ENCODE measurements at regions not wholly inside any gene's neighbourhood (a gene's known extent, or its start where the extent isn't known, plus 50 kb on each side); places are given as distances from the start of the nearest gene placed in this dataset.

DNA sequence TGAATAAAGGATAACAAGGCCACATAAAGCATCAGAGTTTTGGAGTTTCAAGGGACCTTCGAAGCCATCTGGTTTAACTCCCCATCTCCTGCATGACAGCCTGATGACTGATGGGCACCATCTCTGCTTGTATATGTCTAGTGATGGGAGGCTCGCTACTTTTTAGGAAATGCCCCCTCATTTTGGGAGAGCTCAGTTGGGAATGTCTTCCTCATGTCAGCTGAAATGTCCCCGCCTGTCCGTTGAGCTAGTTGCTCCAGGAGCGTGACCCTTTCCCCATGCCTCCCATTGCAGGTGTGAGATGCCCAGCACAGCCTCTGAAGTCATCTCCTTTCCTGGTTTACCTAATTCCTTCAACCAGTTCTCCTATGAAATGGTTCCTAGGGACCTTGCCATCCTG, 69.6 kb upstream of the CAPRIN2 start:
- ChIA-PET POLR2A (no interaction called here), CTCF (interaction anchor here (1.4 kb wide), 1 partner anchor 16 kb away, joined by 3 read pairs; no protein-coding TSS in a partner anchor)
- no peak overlapping the region for H3K4me3 ChIP-seq (ENCODE audit: low read depth, low read length)
- H3K9me3 ChIP-seq (ENCODE audit: control insufficient read depth, insufficient read depth, low read length) = no peaks in the 10 kb centered on the region; the same call in 1 of the 2 replicates
- H3K27me3 ChIP-seq (ENCODE audit: control insufficient read depth, insufficient read depth, low read length) = peaks cover 15% of the 10 kb centered on the region
- H3K27ac ChIP-seq (ENCODE audit: low read depth, low read length) = no peak overlapping the region
- no peak for DNase-seq (ENCODE audit: low read depth, low spot score)
- TF ChIP-seq, protein P1, sequence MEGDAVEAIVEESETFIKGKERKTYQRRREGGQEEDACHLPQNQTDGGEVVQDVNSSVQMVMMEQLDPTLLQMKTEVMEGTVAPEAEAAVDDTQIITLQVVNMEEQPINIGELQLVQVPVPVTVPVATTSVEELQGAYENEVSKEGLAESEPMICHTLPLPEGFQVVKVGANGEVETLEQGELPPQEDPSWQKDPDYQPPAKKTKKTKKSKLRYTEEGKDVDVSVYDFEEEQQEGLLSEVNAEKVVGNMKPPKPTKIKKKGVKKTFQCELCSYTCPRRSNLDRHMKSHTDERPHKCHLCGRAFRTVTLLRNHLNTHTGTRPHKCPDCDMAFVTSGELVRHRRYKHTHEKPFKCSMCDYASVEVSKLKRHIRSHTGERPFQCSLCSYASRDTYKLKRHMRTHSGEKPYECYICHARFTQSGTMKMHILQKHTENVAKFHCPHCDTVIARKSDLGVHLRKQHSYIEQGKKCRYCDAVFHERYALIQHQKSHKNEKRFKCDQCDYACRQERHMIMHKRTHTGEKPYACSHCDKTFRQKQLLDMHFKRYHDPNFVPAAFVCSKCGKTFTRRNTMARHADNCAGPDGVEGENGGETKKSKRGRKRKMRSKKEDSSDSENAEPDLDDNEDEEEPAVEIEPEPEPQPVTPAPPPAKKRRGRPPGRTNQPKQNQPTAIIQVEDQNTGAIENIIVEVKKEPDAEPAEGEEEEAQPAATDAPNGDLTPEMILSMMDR (IDR thresholded peaks at IDR 0.05; ENCODE audit: low read depth, low read length) = no peak

- POLR2A ChIA-PET = no interaction called here
- Histone ChIP-seq H3K27me3 (ENCODE audit: control insufficient read depth, insufficient read depth, low read length) (peaks cover 17% of the 10 kb centered on the region), H3K27ac (ENCODE audit: low read depth, low read length) (no peak overlapping the region), H3K9me3 (ENCODE audit: control insufficient read depth, insufficient read depth, low read length) (no peaks in the 10 kb centered on the region; the same call in 1 of the 2 replicates), H3K4me3 (ENCODE audit: low read depth, low read length) (no peak overlapping the region)
- DNase-seq (ENCODE audit: low read depth, low spot score) = no peak
- TF ChIP-seq, protein P1 (IDR thresholded peaks at IDR 0.05; ENCODE audit: low read depth, low read length) = no peak
- CTCF ChIA-PET = interaction anchor here (0.7 to 1.4 kb wide), 2 partner anchors 16 to 24 kb away, joined by 3 read pairs; no protein-coding TSS in a partner anchor
Measured at GRCh38 chr12:30823764-30824163, 69.0 kb upstream of the CAPRIN2 start.

GRCh38 chr12:30823156-30823699, 68.5 kb upstream of the CAPRIN2 start:
- no peak for DNase-seq (ENCODE audit: low read depth, low spot score)
- ChIA-PET CTCF (interaction anchor here (0.6 to 1.4 kb wide), 3 partner anchors 15 to 1456 kb away, joined by 3 read pairs; no protein-coding TSS in a partner anchor), POLR2A (no interaction called here)
- H3K9me3 ChIP-seq (ENCODE audit: control insufficient read depth, insufficient read depth, low read length) = no peaks in the 10 kb centered on the region; the same call in 1 of the 2 replicates
- peaks cover 17% of the 10 kb centered on the region for H3K27me3 ChIP-seq (ENCODE audit: control insufficient read depth, insufficient read depth, low read length)
- H3K4me3 ChIP-seq (ENCODE audit: low read depth, low read length) = peak overlapping the region; percentile 55; the same call in 1 of the 2 replicates
- TF ChIP-seq, protein P1 (IDR thresholded peaks at IDR 0.05; ENCODE audit: low read depth, low read length) = peak; percentile 18; the same call in 1 of the 2 replicates
- H3K27ac ChIP-seq (ENCODE audit: low read depth, low read length) = no peak overlapping the region

DNA sequence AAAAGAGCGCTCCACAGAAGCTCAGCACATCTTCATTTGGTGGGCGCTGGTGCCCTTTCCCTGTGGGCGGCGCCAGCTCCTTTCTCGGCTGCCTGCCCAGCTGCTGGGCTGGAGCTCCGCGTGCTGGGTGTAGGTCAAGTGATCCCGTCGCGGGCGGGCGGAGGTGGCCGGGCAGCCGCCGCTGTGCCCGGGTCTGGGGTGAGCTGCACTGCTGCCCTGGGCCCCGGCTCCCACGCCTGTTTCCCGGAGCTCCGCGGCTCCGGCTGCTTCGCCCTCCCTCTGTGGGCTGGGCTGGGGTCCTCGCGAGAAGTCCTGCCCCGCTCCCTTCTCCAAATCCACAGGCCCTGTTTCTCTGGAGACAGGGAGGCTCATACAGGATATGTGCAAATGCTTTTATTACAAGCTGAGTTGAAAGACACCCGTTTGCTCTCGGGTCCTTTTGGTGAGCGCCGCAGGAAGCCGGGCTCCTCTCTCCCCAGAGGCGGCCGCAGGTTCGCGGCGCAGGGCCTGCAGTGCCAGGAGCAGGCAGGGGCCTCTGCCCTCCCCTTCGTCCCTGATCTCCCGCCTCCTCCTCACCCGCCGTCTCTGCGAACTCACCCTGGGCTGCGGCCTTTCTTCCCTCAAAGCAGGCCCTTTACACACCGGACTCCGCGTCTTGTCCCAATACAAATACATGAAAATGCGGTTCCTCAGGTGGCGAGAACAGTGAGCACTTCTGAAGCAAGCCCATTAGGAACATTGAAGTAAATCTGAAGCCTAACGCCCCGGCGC, 67.8 kb upstream of the CAPRIN2 start:
- DNase-seq (ENCODE audit: low read depth, low spot score) = no peak
- TF ChIP-seq, protein P1 (IDR thresholded peaks at IDR 0.05; ENCODE audit: low read depth, low read length) = no peak
- ChIA-PET CTCF (interaction anchor here (0.5 to 1.0 kb wide), 7 partner anchors 15 to 1993 kb away, joined by 3 to 7 read pairs (median 3); no protein-coding TSS in a partner anchor), POLR2A (no interaction called here)
- H3K9me3 ChIP-seq (ENCODE audit: control insufficient read depth, insufficient read depth, low read length) = no peaks in the 10 kb centered on the region; the same call in 1 of the 2 replicates
- peak overlapping the region; percentile 55 for H3K4me3 ChIP-seq (ENCODE audit: low read depth, low read length)
- peak overlapping the region; percentile 39 for H3K27ac ChIP-seq (ENCODE audit: low read depth, low read length)
- H3K27me3 ChIP-seq (ENCODE audit: control insufficient read depth, insufficient read depth, low read length) = peaks cover 15% of the 10 kb centered on the region

Data from AG04450 (cell line).